SK-N-SH treated with all-trans-retinoic acid at 6 μM for 48 hours (cell line): ENCODE measurements at regions not wholly inside any gene's neighbourhood (a gene's known extent, or its start where the extent isn't known, plus 50 kb on each side); places are given as distances from the start of the nearest gene placed in this dataset.

ENCODE experiments used
- ATAC-seq: fragments of 200-7000 bp; cut with Tn5 transposase; 3 replicates; pipeline ENCODE4 v1.9.1; 2020; ENCODE audit warnings: mild to moderate bottlenecking, moderate library complexity
- ARNTL ChIP-seq: fragments of 450-650 bp; formaldehyde crosslinking; IDR thresholded peaks from 2 replicates; pipeline ENCODE4 v1.5.0; 2020; ENCODE audit warnings: low read depth, mild to moderate bottlenecking, moderate library complexity, borderline replicate concordance
- BACH2 ChIP-seq: fragments of 250-450 bp; sonication (Bioruptor Pico); IDR thresholded peaks from 2 replicates; pipeline ENCODE4 v1.9.0; 2021; ENCODE audit warnings: mild to moderate bottlenecking, borderline replicate concordance
- CREB5 ChIP-seq: fragments of 250-450 bp; sonication (Bioruptor Pico); IDR thresholded peaks from 2 replicates; pipeline ENCODE4 v1.5.1; 2020; ENCODE audit warnings: low read depth, mild to moderate bottlenecking, moderate library complexity
- CSDC2 ChIP-seq: fragments of 250-450 bp; sonication (Bioruptor Pico); IDR thresholded peaks from 2 replicates; pipeline ENCODE4 v1.5.0; 2020; ENCODE audit warnings: mild to moderate bottlenecking, moderate library complexity
- CSRNP3 ChIP-seq: fragments of 250-450 bp; sonication (Bioruptor Pico); IDR thresholded peaks from 2 replicates; pipeline ENCODE4 v1.5.1; 2021; ENCODE audit warnings: mild to moderate bottlenecking, moderate library complexity
- ESRRG ChIP-seq: fragments of 250-450 bp; sonication (Bioruptor Pico); IDR thresholded peaks from 2 replicates; pipeline ENCODE4 v1.6.1; 2021; ENCODE audit warnings: mild to moderate bottlenecking
- GLIS3 ChIP-seq: fragments of 250-450 bp; sonication (Bioruptor Pico); IDR thresholded peaks from 2 replicates; pipeline ENCODE4 v1.5.0; 2020; ENCODE audit warnings: mild to moderate bottlenecking, moderate library complexity
- ISL1 ChIP-seq: fragments of 250-450 bp; sonication (Bioruptor Pico); IDR thresholded peaks from 2 replicates; pipeline ENCODE4 v2.1.2; 2022; ENCODE audit warnings: mild to moderate bottlenecking, moderate library complexity
- OSR1 ChIP-seq: fragments of 250-450 bp; sonication (Bioruptor Pico); IDR thresholded peaks from 2 replicates; pipeline ENCODE4 v1.8.0; 2022; ENCODE audit warnings: moderate library complexity, mild to moderate bottlenecking, inconsistent platforms
- PATZ1 ChIP-seq: fragments of 250-450 bp; sonication (Bioruptor Pico); IDR thresholded peaks from 2 replicates; pipeline ENCODE4 v1.8.0; 2020; ENCODE audit warnings: mild to moderate bottlenecking, moderate library complexity, borderline replicate concordance
- POU6F1 ChIP-seq: fragments of 250-450 bp; sonication (Bioruptor Pico); IDR thresholded peaks from 2 replicates; pipeline ENCODE4 v1.8.0; 2021; ENCODE audit warnings: low read depth, mild to moderate bottlenecking, moderate library complexity, borderline replicate concordance
- PPARA ChIP-seq: fragments of 250-450 bp; sonication (Bioruptor Pico); IDR thresholded peaks from 2 replicates; pipeline ENCODE4 v1.5.0; 2020; ENCODE audit warnings: mild to moderate bottlenecking, borderline replicate concordance
- RARB ChIP-seq: fragments of 250-450 bp; sonication (Bioruptor Pico); IDR thresholded peaks from 2 replicates; pipeline ENCODE4 v1.8.0; 2021; ENCODE audit warnings: mild to moderate bottlenecking, moderate library complexity
- SNAI2 ChIP-seq: fragments of 250-450 bp; sonication (Bioruptor Pico); IDR thresholded peaks from 2 replicates; pipeline ENCODE4 v1.5.0; 2020; ENCODE audit warnings: mild to moderate bottlenecking, moderate library complexity
- TCF4 ChIP-seq: fragments of 250-450 bp; sonication (Bioruptor Pico); IDR thresholded peaks from 2 replicates; pipeline ENCODE4 v1.8.0; 2021; ENCODE audit warnings: mild to moderate bottlenecking, moderate library complexity, borderline replicate concordance
- TSHZ2 ChIP-seq: fragments of 250-450 bp; sonication (Bioruptor Pico); IDR thresholded peaks from 2 replicates; pipeline ENCODE4 v1.5.0; 2020; ENCODE audit warnings: mild to moderate bottlenecking, moderate library complexity
- ZC3H10 ChIP-seq: fragments of 250-450 bp; sonication (Bioruptor Pico); IDR thresholded peaks from 2 replicates; pipeline ENCODE4 v1.5.1; 2021; ENCODE audit warnings: mild to moderate bottlenecking, moderate library complexity
- ZFP3 ChIP-seq: fragments of 250-450 bp; sonication (Bioruptor Pico); IDR thresholded peaks from 2 replicates; pipeline ENCODE4 v1.5.0; 2020; ENCODE audit warnings: mild to moderate bottlenecking, moderate library complexity
- ZFP30 ChIP-seq: fragments of 450-650 bp; formaldehyde crosslinking; IDR thresholded peaks from 2 replicates; pipeline ENCODE4 v1.5.0; 2022; ENCODE audit warnings: mild to moderate bottlenecking, moderate library complexity
- ZNF565 ChIP-seq: fragments of 450-650 bp; formaldehyde crosslinking; conservative IDR thresholded peaks from 2 replicates; pipeline ENCODE4 v1.5.0; 2020; ENCODE audit warnings: low read depth, mild to moderate bottlenecking, moderate library complexity
- ZNF70 ChIP-seq: fragments of 450-650 bp; formaldehyde crosslinking; IDR thresholded peaks from 2 replicates; pipeline ENCODE4 v1.5.0; 2020; ENCODE audit warnings: mild to moderate bottlenecking, moderate library complexity
- ZNF8 ChIP-seq: fragments of 450-650 bp; formaldehyde crosslinking; IDR thresholded peaks from 2 replicates; pipeline ENCODE4 v1.5.0; 2020; ENCODE audit warnings: mild to moderate bottlenecking, moderate library complexity

- no peak for ATAC-seq
- TF ChIP-seq ZC3H10 (CRISPR knock-in tag) (no peak), POU6F1 (no peak), ESRRG (CRISPR knock-in tag) (no peak), PPARA (no peak), CSRNP3 (CRISPR knock-in tag) (no peak), ISL1 (CRISPR knock-in tag) (no peak), TSHZ2 (CRISPR knock-in tag) (no peak), ZFP30 (no peak), SNAI2 (no peak), CREB5 (CRISPR knock-in tag) (no peak), GLIS3 (no peak)
These were observed 287.8 kb upstream of the FOXF1 start for GRCh38 chr16:86222547-86222946.

GRCh38 chr16:86222965-86223551 lies 287.3 kb upstream of the FOXF1 start:
- no peak for ATAC-seq
- TF ChIP-seq ZFP30 = no peak
- TF ChIP-seq ZFP3 = no peak
- TF ChIP-seq OSR1 = no peak
- no peak for TF ChIP-seq ZNF8 (CRISPR knock-in tag)
- TF ChIP-seq PPARA = no peak
- no peak for TF ChIP-seq ZNF70 (CRISPR knock-in tag)
- no peak for TF ChIP-seq GLIS3
- TF ChIP-seq ESRRG (CRISPR knock-in tag) = no peak
- TF ChIP-seq CSDC2 (CRISPR knock-in tag) = no peak
- TF ChIP-seq PATZ1 = no peak
- TF ChIP-seq ISL1 (CRISPR knock-in tag) = no peak
- TF ChIP-seq TCF4 (CRISPR knock-in tag) = no peak
- no peak for TF ChIP-seq TSHZ2 (CRISPR knock-in tag)
- no peak for TF ChIP-seq ZNF565
- TF ChIP-seq CSRNP3 (CRISPR knock-in tag) = no peak
- no peak for TF ChIP-seq ZC3H10 (CRISPR knock-in tag)
- TF ChIP-seq BACH2 (CRISPR knock-in tag) = no peak
- no peak for TF ChIP-seq ARNTL (CRISPR knock-in tag)
- TF ChIP-seq RARB (CRISPR knock-in tag) = no peak
- TF ChIP-seq, all 23 proteins: peak for 0
